CD4-positive, alpha-beta T cell treated with Interferon gamma for 1 hour (primary cell): ENCODE measurements at regions not wholly inside any gene's neighbourhood (a gene's known extent, or its start where the extent isn't known, plus 50 kb on each side); places are given as distances from the start of the nearest gene placed in this dataset.

Source experiments
- DNase-seq: peaks from one replicate; pipeline ENCODE4 v3.0.0-alpha.2; 2020

DNA sequence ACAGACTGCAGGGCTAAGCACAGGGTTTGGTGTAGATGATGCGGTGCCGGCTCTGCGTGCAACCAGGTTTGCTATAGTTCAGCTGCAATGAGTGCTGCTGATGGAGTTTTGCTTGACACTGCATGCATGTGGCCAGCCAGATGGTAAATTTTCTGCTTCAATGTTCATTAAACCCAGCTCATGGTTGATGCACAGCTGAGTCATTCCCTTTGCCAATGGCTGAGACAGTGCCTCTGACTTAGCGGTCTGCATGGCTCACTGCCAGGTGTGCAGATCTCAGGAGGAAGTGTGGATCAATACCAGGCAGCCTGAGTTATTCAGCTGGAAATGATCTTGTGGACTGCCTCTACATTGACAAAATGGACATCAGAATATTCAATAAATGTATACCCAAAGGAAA, 172.7 kb upstream of the ZP4 start:
- DNase-seq = no peak

DNA sequence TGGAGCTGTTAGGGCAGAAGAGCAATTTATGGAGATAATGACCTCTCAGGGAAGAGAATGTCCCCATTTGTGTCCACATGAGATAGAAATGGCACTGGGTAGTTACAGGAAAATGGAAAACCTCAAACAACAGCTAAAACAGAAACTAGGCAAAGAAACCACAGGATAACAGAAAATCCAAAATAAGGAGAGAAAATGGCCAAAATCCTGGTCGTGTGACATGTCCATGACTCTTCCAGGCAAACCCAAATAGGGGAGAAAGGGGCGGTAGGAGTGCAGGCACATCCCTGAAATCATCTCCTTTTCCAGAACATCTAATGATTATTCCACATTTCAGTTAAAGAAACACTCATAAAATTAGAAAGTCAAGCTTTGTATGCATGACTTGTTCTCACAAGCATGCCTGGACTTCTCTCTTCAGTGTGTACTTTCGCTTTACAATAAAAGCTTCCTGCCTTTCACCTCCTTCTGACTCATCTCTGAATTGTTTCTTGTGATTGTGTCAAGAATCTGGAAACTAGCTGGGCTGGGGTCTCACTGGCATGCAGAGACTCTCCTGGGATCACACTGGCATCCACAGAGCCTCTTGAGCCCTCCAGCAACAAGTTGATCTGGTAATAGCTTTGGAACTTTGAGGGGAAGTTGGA, 171.4 kb upstream of the ZP4 start:
- no peak for DNase-seq

DNA sequence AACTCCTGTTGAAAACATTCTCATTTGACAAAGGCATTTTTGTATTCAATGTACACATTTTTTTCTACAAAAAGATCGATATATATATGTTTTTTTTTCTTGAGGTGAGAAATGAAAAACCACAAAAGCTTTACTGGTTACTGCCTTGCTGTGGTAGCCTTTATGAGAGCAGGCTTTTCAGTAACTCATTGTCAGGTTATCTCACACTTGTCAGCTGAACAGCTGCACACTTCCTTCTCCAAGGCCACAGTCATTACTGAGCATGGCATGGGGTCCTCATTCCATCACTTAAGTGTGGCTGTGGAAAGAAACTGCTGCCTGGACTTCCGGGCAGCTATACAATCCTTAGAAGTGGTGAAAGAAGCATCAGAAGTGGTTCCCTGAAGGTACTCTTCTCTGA, 169.3 kb upstream of the ZP4 start:
- no peak for DNase-seq

DNA sequence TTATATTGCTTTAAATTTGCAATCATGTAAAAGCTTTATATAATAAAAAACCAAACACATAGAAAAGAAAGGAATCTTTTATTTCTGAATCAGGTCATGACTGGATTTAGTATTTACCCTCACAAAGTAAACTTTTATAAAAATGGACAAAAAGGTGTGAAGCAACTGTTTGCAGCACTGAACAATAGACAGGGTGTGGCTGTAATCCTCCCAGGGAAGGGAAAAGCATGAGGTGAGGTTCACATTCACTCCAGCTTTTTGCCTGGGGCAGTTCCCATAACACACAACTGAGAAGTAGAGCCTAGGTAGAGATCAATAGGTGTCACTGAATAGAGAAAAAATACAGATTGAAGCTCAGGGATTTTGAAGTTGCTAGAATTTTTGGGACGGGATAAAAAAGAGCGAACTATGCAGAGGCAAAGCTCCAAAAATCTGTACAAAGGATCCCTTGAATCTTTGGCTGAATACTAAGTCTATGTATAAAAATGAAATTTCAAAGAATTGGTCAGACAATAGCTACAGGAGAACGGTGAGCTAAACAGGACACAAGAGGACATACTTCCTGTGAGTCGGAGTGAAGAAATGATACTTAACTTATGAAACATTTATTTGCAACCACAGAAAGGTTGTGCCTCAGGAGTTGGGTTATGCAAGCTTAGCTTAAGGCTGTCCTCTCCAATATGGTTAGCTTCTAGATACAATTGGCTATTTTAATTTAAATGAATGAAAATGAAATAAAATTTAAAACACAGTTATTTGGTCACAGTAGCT, 162.0 kb upstream of the ZP4 start:
- no peak for DNase-seq

DNA sequence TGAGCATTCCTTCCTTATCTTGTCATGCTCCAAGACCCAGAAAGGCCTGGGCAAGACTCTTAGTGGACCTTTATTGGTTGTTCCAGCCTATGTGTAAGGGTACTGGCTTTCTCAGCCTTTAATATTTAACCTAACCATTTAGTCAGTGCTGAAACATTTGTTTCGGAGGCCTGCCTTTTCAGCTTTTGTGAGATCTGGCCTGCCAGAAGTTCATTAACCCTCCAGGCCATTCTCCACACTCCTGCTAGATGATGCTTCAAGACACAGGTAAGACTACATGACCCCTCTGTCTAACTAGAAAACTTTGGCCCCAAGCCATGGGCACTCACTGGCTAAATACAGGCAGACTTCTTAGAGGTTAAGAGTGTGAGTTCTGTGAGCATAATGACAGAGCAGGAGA, 138.4 kb upstream of the ZP4 start:
- DNase-seq = no peak

DNA sequence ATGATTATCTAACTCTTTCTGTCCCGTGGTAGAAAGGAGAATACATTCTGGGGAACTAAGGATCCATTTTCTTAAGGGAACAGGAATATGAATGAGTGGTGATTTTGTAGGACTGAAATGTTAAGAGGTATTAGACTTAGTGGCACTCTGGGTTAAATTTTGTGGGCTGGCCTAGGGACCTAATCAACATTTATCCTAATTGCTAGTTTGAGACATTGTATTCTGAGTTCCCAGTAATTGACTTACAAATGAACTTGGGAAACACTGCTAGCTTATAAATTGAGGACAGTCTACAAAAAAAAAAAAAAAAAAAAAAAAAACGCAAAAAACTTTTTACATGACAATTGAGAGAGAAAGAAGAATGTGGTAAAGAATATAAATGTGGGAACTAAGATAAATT, 136.6 kb upstream of the ZP4 start:
- no peak for DNase-seq

DNA sequence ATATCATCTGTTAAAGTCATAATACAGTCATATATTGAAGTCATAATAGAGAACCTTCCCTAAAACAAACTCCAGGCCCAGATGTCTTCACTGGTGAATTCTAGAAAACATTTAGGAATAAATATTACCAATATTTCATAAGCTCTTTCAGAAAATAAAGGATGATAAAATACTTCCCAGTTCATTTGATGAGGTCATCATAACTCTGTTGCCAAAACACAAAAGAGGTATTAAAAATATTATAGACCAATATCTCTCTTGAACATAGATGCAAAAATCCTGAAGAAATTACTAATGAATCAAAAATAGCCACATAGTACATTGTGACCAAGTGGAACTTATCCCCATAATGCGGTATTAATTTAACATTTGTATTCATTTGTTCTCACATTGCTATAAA, 132.4 kb upstream of the ZP4 start:
- no peak for DNase-seq

DNA sequence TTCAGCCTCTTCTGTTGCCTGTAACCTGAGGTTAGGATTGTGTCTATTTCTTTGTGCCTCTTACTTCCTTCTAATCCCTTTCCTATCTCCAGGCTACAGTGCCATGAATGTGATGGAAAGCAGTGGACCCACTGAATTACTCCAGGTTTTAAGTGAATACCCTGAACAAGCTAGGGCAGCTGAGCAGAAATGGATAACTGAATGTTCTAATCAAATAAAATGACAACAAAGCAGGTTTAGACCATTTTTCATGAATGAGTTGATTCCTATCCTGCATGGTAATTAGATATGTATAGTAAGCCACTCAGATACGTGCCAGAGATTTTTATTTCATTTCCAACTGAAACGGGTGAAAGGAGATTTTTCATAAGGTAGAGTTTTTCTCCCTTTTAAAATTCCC, 127.5 kb upstream of the ZP4 start:
- DNase-seq = no peak

DNA sequence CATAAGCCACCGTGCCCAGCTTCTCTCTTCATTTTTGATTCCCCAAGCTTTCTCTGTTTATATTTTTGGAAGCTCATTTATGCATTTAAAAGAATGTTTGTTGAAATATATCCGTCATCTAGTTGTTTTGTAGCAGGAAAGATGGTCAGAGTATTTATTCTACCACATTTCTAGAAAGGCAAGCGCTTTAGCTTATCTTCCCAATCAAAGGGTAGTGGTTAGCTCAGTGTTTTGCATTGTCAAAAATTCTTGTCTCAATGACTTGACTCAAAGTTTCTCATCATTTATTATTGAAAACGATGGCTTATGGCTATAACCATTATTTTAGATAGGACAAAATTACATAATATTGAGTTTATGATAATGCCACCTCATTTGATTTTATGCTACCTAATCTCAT, 116.1 kb upstream of the ZP4 start:
- no peak for DNase-seq

DNA sequence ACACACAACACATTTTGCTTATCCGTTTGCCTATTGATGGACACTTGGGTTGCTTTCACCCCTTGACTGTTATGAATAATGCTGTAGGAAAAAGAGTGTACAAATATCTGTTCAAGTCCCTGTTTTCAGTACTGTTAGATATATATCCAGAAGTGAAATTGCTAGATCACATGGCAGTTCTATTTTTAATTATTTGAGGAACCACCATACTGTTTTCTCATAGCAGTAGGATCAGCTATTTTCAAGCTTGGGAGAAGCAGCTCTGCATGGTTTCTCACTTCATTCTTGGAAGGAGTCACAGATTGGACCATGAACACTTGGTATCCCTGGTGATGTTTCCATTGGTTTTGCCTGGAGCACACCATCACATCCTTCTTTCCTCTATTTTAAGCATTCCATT, 114.4 kb upstream of the ZP4 start:
- DNase-seq = no peak

DNA sequence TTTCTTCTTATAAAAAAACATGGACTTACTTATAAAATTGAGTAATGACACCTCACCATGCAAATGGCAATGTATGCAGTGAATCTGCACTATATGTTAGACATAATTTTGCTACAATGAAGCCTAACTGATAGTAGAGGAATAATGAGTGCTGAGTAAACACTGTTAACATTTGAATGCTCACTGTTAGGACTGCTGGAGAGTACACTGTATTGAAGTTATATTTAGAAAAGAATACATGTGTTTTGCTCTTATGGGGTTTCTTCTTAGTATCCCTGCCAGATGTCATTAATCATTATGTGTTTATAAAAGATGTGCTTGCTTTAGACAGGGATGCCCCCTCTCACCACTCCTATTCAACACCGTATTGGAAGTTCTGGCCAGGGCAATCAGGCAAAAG, 111.1 kb upstream of the ZP4 start:
- DNase-seq = no peak

DNA sequence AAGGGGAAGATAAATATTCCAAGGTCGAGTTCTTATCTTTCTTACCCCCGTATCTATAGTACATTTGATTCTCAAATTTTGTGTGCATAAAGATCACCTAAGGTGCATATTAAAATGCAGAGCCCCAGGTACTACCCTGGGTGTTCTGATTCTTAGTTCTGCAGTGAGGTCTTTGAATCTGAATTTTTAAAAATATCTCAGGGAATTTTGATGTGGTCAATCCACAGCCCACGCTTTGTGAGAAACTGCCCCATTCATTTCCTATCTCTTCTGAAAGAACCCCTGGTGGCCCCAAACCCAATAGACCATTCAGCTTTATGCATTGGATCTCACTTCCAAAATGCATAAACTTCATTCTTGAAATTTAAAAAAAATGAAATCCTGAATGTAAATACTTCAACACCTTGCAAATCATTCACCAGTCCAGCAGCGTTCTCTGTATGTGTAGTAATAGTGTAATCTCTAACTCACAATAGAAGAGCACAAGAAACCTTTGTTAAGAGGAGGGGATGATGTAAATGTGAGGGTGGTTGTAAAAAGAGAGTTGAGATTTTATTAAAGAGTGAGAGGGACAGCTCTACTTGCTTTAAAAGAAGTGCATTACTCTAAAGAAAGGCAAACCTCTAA, 108.8 kb upstream of the ZP4 start:
- no peak for DNase-seq

DNA sequence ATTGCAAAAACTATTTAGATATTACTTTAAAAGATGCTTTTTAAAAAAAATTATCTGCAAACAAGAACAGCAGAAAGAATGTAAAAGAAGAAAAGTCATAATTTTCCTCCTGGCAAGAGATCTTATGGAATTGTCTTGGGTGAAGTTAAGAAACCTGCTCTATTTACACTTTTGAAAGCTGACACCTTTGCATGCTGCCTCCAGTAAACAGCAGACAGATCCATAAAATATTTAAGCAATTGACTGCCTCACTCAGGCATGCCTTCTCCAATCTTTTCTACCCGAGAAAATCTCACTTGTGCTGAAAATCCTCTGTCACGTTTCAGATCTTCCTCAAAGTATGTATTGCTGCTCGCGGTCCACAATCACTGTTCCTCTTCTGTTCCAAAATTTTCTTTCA, 107.9 kb upstream of the ZP4 start:
- no peak for DNase-seq

DNA sequence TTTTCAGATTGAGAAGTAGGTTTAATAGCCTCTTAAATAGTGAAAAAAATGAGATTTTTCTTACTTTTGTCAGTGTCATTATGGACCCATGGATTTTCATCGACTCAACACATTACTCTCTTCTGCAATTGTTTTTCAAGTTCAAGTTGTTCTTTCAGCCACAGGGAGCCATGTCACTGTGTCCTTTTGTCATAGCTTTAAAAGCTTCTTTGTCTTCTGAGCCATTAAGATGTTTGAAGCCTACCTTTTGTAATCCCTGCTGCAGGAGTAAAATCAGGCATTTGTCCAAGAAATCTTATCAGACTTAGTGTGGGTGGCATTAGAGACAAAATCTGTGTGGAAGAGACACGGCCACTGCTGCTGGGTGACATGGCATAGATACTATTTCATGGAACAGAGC, 92.8 kb upstream of the ZP4 start:
- DNase-seq = no peak

DNA sequence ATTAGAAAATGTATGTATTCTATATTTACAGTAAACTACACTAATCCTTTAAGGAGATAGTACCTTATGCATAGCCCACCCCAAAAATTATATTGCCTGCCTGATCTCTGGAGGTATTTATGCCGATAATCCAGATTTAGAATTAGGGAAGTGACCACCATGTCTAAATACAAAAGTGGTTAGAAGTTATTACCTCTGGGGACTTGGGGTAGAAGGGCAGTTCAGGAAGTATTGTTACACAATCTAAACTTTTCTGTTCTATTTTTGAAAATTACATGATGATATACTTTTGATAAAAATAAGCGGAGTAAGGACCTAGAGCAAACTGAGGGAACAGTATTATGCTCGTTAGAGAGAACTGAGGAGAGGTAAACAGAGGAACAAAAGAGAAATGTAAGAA, 90.5 kb upstream of the ZP4 start:
- DNase-seq = no peak

DNA sequence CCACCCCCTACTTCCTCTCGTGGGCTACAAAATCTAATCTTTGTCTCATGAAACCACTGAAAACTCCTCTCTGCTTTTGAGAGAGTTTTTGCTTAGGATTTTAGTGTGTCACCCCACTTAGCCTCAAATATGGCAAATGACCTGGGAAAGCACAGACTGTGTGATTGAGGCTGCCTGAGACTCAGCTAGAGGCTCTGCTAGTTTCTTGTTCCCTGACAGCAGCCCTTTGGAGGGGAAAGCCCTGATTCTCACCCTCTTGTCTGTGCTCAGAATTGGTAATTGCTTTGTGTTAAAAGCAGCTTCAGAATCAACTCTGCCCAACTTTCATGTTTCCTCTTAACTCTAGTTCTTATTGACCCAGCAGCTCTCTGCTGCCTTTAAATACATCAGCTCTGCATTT, 85.6 kb upstream of the ZP4 start:
- no peak for DNase-seq

DNA sequence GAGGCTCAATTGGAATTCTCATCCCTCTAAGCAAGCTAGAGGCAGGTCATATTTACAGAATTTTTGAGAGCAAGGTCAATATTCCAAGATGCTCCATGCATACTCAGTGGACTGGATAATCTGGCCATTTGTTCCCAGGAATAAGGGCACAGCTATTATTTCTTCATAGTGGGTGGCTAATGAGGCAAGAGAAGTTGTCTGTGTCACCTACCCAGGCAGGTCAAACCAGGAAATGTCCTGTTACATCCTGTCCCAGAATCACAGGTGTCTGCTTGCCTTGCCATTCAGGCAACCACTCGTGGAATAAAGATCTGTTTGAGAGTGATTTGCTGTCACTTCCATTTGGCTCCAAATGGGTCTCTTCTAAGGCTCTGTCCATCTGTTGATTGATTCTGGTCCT, 85.2 kb upstream of the ZP4 start:
- no peak for DNase-seq

DNA sequence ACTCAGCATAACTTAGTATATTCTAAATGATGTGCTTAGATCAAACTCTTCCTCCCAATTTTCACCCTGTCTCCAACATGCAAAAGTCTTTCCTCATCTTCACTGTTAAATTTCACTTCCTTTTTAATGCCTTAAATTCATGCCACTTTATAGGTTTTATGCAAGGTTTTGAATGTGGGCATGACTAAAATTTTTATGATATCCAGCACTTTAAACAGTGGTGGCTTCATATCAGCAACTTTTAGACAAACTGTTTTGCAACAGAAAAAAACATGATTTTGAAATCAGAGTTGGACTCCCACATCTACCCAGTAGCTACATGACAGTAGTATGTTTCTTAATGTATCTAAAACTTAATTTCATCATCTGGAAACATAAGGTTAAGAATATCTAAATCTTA, 84.7 kb upstream of the ZP4 start:
- no peak for DNase-seq

DNA sequence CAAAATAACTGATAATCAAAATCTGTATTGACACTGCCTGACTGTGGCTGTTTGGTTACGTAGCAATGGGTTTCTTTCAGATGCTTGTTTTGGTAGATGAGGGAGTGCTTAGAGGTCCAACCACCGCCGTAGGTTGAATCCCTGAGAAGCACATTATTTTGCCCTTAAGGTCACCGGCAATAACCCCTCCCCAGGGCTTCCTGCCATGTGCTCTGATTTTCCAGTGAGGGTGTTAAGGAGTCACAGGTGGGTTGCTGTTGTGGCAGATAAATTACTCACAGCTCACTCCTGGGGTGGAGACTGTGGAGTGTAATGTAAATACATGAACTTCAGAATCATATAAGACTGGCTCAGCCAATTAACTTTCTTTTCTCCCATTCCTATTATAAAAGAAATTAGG, 81.5 kb upstream of the ZP4 start:
- no peak for DNase-seq

DNA sequence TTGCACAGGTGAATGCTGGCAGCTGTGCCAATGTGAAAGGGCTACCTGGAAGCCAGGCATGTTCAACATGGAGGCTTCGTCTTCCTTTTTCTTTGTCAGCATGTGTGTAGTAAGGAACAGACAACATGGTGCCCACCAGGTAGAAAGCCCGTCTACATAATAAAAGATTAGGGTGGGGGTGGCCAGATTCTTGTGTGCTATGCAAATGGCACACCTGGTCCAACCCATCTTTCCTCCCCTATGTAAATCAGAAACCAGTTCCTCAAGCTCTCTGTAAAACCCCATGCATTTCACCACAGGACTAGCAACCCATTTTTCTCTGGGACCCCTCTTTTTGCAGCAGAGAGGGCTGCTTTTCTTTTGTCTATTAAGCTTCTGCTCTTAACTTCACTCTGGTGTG, 72.3 kb upstream of the ZP4 start:
- no peak for DNase-seq

DNA sequence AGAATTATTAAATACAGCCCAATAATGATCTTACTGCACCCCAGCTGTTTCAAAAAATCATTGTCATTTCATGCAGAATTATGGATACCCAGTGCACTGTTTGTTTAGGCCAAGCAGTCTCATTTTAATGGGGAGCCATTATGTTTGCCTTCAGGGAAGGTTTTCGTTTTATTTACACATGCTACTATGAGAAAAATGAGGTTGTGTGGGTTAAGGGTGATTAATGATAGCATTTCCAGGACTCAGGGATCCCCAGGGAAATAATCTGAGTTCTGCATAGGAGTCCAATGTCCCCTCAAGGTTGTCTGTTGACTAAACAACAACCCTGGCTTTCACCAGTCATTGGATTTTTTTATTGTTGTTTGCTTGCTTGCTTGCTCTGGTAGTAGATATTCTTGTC, 71.0 kb upstream of the ZP4 start:
- DNase-seq = no peak

DNA sequence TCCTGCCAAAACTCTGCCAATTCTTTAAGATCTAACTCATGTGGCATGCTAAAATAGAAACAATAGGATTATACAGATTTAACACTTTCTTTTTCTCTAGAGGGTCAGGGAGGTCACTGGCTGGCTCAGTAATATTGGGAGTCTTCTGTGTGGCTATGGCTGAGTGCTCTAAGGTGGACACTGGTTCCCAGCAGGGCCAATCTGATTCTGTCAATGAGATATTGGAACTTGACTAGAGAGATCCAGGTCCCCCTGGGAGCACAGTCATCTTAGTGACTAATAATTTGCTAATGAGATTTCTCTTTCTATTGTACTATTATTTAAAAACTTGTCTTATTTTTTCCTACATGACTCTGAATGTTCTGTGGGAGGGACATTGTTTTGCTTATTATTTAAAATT, 69.1 kb upstream of the ZP4 start:
- DNase-seq = no peak

DNA sequence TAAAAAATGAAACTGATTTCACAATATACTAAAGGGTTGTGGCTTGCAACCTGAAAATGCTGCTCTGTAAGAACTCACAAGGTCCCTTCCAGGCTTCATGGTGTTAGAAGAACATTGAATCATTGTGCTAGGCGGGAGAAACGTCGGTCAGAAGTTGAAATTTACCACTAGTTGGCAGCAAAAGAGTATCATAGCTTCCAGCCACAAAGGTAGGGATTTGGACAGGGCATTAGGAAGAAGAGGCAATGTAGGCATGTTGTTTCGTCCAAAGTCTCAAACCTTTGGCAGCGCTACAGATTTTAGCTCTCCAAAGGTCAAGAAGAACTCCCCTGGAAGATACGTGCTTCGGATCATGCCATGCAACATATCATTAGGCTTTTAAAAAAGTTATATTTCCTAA, 62.5 kb upstream of the ZP4 start:
- DNase-seq = no peak
